Stimulated activated CD8-positive, alpha-beta memory T cell treated with anti-CD3 and anti-CD28 coated beads, Interleukin-12 subunit alpha, Interleukin-12 subunit beta, amount 100 ng/mL, for 1 hour (primary cell): ENCODE measurements at regions not wholly inside any gene's neighbourhood (a gene's known extent, or its start where the extent isn't known, plus 50 kb on each side); places are given as distances from the start of the nearest gene placed in this dataset.
A peak's percentile ranks its signal among the peaks of the same experiment; 100 is the strongest.

Source experiments
- DNase-seq: peaks from one replicate; pipeline ENCODE4 v3.0.0-alpha.2; 2020; ENCODE audit warnings: low read depth

DNA sequence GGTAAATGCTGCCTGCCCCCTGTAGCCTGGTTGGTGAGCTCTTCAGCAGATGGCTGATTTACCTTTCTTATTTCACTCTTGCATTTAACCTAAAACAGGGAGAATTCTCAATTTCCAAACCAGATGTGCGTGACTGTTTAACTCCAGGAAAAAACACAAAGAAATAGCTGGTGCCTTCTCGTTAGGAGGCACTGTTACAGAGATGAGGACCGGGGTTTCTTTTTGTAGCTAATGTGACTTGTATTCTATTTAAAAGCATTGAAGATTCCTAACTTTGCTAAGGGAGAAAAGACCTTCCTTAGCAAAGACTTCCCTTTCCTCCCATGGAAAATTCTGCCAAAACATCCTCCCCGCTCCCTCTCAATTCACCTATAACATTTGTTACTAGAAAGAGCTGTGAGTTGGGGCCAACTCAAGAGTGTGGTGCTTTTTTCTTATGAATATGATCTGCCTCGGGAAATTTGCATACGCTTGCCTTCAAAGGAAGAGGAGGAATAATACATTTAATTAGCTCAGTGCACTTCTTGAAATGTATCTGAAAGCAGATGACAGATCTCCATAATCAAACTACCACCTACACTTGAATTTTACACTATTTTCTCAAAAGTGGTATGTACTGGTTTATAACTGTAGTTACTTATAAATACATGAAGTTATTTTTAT is 102.0 kb upstream of the ARID2 start:
- DNase-seq: no peak

GRCh38 chr12:45629292-45629691 is 100.2 kb upstream of the ARID2 start:
- no peak for DNase-seq

GRCh38 chr12:45633733-45634132 is 95.8 kb upstream of the ARID2 start:
- DNase-seq: no peak

DNA sequence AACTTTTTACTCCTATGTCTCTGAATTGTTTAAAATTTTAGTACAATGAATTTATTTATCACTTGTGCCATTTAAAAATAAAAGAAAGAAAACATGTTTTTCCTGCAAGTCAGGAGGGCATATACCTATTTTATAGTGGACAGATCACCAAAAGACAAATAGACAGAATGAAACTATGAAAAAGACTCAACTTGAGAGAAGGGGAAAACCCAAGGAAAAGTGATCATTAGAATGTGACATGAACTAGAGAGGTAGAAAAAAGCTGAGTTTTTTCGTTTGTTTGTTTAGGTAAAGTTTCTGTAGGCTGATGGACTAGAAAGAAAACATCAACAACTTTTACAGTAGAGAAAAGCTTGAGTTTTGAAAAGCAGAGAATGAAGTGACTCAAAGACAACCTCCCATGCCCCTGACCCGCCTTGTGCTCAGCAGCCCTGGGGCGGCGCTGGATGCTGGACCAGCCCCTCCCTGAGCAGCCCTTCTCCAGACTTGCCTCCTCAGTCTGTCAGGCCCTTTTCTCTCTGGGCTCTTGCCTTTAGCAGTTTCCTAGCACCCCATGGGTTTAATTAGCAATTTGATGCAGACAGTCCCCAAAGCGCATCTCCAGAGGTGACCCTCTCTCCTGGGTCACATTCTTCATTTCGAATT is 95.1 kb upstream of the ARID2 start:
- DNase-seq: no peak

DNA sequence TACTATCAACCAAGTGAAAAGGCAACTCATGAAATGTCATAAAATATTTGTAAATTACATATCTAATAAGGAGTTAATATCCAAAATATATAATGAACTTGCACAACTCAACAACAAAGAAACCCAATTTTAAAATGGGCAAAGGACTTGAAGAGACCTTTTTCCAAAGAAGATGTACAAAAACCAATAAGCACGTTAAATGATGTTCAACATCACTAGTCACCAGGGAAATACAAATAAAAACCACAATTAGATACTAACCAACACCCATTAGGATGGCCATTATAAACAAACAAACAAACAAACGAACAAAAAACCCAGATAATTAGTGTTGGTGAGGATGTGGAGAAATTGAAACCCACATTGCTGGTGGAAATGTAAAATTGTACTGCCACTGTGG is 92.3 kb upstream of the ARID2 start:
- DNase-seq: no peak

GRCh38 chr12:45637706-45638105 is 91.8 kb upstream of the ARID2 start:
- DNase-seq: no peak

- no peak for DNase-seq
Measured at GRCh38 chr12:45638386-45638785, 91.1 kb upstream of the ARID2 start.

- DNase-seq: no peak
Measured at GRCh38 chr12:45644541-45644940, 85.0 kb upstream of the ARID2 start.

- DNase-seq: no peak
Measured at GRCh38 chr12:45646851-45647581, 82.5 kb upstream of the ARID2 start.

- DNase-seq: no peak
Measured at GRCh38 chr12:45648070-45648469, 81.4 kb upstream of the ARID2 start.

GRCh38 chr12:45651029-45651428 is 78.5 kb upstream of the ARID2 start:
- DNase-seq: no peak

DNA sequence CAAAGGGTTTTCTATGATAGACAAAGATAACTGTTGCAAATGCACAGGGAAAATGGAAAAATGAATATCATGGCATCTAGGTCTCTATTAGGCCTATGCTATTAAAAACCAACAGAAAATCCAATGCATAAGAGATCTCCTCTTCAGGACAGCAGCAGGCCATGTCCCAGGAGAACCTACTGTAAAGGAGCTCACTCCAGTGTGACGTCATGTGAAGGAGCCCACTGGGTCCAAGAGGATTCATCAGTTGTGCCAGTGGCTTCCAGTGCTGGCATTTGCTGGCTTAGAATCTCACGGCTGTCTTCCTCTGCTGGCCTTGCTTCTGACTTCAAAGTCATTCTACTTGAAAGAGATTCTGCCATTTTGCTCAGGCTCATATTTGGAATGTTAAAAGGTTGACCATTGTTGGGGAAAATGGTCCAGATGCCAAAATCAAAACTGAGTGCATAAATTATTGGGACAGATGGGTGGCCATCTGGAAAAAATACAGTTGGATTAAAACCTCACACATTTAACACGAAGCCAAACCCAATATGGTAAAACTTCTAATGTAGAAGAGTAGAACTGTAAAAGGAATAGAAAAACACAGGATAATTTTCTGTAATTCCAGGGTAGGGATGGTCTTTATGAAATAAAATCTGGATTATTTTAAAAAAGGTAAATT is 75.4 kb upstream of the ARID2 start:
- DNase-seq: no peak

GRCh38 chr12:45655186-45655585 is 74.3 kb upstream of the ARID2 start:
- DNase-seq: peak; percentile 28

DNA sequence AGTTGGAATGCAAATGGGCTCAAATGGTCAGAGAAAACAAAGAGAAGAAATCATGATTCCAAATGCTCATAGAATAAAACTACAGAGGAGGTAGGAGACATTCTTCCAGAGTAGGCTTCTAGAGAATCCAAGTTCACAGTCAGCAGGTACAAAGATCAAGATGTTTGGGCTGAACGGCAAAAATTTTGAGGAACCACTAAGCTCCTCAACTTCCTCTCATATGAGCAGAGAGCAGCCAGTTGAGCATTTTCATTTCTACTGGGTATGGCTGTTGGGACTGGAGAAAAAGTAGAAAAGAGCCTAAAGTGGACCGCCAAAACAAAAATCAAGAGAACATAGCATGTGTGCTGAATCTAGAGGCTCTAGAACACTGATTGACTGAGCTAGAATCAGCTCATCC is 73.8 kb upstream of the ARID2 start:
- DNase-seq: no peak

GRCh38 chr12:45658020-45658419 is 71.5 kb upstream of the ARID2 start:
- no peak for DNase-seq

DNA sequence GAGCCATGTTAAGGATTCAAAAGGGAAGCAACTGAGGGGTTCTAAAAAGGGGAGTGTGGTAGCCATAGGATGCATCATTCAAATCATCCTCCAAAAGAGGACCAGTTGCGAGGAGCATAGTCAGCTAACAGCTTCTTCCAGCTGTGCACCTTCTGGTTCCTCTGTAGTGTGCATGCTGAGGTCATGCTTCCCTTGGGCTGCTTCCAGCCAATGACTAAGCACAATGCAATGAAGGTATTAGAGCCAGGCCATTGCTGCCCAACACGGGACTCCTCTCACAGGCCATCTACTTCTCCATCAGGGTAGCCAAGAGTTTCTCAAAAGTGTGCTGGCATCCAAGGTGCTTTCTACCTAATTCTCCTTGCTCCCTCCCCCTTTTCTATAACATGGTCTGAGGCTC is 69.2 kb upstream of the ARID2 start:
- DNase-seq: no peak

DNA sequence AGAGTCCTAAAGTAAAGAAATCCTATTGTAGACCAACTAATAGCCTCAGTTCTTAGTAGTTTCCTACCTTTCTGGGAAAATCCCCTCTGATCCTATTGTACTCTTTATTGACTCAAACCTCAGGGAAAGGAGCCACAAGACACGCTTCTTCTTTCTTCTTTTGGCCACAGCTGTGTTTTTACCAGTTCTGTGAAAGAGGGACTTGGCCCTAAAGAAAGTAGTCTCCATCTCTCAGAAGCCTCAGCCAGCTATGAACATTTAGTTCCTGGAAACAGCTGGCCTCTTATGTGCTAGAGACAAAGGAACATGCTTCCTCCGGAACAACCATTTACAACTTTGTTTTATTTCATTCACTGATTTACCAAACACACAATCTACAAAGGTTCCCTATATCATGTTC is 66.1 kb upstream of the ARID2 start:
- no peak for DNase-seq

- no peak for DNase-seq
Measured at GRCh38 chr12:45665941-45666340, 63.6 kb upstream of the ARID2 start.

- no peak for DNase-seq
Measured at GRCh38 chr12:45666396-45666795, 63.1 kb upstream of the ARID2 start.

DNA sequence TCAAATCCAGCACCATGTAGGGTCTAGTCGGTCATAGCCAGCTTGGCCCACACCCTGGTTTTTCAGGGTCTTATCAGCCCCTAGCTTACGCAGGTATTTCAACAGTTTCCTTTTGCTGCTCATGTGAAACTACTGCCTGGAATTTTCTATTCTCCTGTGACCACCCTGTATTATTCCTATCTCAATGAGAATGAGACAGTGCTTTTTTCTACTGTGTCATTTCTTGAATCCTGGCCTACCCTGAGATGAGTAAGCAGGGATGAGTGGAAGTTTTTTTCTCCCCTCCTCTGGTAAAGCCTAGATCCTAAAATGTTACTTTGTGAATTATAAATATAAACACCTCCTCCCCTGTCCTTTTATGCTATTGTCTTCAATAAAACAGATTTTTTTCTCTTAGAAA is 62.7 kb upstream of the ARID2 start:
- no peak for DNase-seq

GRCh38 chr12:45667761-45668160 is 61.7 kb upstream of the ARID2 start:
- no peak for DNase-seq

DNA sequence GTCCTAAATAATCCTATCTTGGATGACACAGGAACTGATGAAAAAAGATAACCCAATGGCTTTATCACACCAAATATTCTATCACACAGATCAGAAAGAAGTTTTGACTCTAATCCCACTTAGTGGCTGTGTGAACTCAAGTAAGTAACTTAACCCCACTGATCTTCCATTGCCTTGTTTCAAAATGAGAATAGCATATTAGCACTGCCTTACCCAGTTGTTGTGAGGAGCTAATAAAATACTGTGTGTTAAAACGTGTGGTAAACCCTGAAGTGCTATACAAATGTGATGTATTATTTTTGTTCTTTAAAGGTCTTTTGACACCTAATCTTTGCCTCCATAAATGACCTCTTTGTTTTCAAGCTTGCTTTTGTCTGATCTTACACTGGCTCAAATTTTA is 60.9 kb upstream of the ARID2 start:
- no peak for DNase-seq

GRCh38 chr12:45669093-45669492 is 60.4 kb upstream of the ARID2 start:
- DNase-seq: no peak
